HEK293T (cell line): ENCODE measurements at regions not wholly inside any gene's neighbourhood (a gene's known extent, or its start where the extent isn't known, plus 50 kb on each side); places are given as distances from the start of the nearest gene placed in this dataset.

Experiments
- CTCF ChIA-PET: fragments of 350-600 bp; formaldehyde crosslinking; extraction: SDS; loops from one replicate; lab custom pipeline; 2021; ENCODE audit warnings: antibody characterized with exemption, inconsistent platforms; lab: Yijun Ruan, JAX
- POLR2A ChIA-PET: fragments of 350-600 bp; formaldehyde crosslinking; extraction: SDS; loops from one replicate; lab custom pipeline; 2020; ENCODE audit warnings: antibody characterized with exemption, inconsistent platforms; lab: Yijun Ruan, JAX
- DNase-seq: peaks from one replicate; pipeline ENCODE4 v3.0.0; 2012; ENCODE audit warnings: mixed read lengths; ENCODE audit errors: extremely low spot score
- ARNT ChIP-seq: fragments of 450-650 bp; IDR thresholded peaks from 2 replicates; pipeline ENCODE4 v1.6.1; 2017; ENCODE audit warnings: mild to moderate bottlenecking
- BHLHE40 ChIP-seq: fragments of 450-650 bp; IDR thresholded peaks from 2 replicates; pipeline ENCODE4 v1.6.1; 2016; ENCODE audit warnings: mild to moderate bottlenecking, moderate library complexity, borderline replicate concordance
- CTBP1 ChIP-seq: fragments of 450-650 bp; IDR thresholded peaks from 2 replicates; pipeline ENCODE4 v1.6.1; 2016; ENCODE audit warnings: borderline replicate concordance
- ELF4 ChIP-seq: fragments of 450-650 bp; IDR thresholded peaks from 2 replicates; pipeline ENCODE4 v1.6.1; 2017; ENCODE audit warnings: antibody characterized with exemption
- FOXA1 ChIP-seq: fragments of 450-650 bp; IDR thresholded peaks from 2 replicates; pipeline ENCODE4 v1.6.1; 2016; ENCODE audit warnings: mild to moderate bottlenecking
- FOXK2 ChIP-seq: fragments of 450-650 bp; IDR thresholded peaks from 2 replicates; pipeline ENCODE4 v1.6.1; 2016; ENCODE audit warnings: mild to moderate bottlenecking
- FOXM1 ChIP-seq: fragments of 450-650 bp; IDR thresholded peaks from 2 replicates; pipeline ENCODE4 v1.6.1; 2017; ENCODE audit warnings: mild to moderate bottlenecking, borderline replicate concordance
- HDGF ChIP-seq: fragments of 450-650 bp; IDR thresholded peaks from 2 replicates; pipeline ENCODE4 v1.6.1; 2017; ENCODE audit warnings: antibody characterized with exemption, borderline replicate concordance
- L3MBTL2 ChIP-seq: fragments of 450-650 bp; conservative IDR thresholded peaks from 2 replicates; pipeline ENCODE4 v1.6.1; 2016; ENCODE audit warnings: mild to moderate bottlenecking
- LEF1 ChIP-seq: fragments of 450-650 bp; IDR thresholded peaks from 2 replicates; pipeline ENCODE4 v1.6.1; 2017; ENCODE audit warnings: mild to moderate bottlenecking, borderline replicate concordance
- NFRKB ChIP-seq: fragments of 450-650 bp; IDR thresholded peaks from 2 replicates; pipeline ENCODE4 v1.6.1; 2016; ENCODE audit warnings: mild to moderate bottlenecking, moderate library complexity
- SP1 ChIP-seq: fragments of 450-650 bp; IDR thresholded peaks from 2 replicates; pipeline ENCODE4 v1.6.1; 2017
- SUZ12 ChIP-seq: fragments of 450-650 bp; IDR thresholded peaks from 2 replicates; pipeline ENCODE4 v1.6.1; 2016; ENCODE audit warnings: mild to moderate bottlenecking
- TARDBP ChIP-seq: fragments of 450-650 bp; IDR thresholded peaks from 2 replicates; pipeline ENCODE4 v1.6.1; 2016
- ZNF384 ChIP-seq: fragments of 450-650 bp; IDR thresholded peaks from 2 replicates; pipeline ENCODE4 v1.6.1; 2016
- TF ChIP-seq, protein P1 (sequence below): fragments of 450-650 bp; IDR thresholded peaks from 2 replicates; pipeline ENCODE4 v1.6.1; 2016

DNA sequence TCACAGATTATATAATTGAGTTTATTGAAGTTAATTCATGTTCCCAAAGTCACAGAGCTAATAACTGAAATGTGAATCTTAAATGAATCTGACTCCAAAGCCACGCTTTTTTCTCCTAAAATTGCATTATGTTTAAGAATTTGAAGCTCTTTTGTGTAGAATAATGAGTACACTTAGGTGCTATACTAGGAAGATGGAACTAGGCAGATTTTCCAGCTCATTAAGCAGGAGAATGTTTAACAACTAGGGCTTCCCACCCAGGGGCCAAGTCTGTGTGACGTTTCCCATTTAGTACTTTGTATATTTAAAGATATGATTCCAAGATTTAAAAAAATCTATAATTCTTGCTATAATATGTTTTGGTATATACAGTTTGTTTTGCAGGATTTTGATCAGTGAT, 169.5 kb downstream of the KIF20B start:
- ChIA-PET POLR2A (no interaction called here), CTCF (no interaction called here)
- no peak for DNase-seq
- no peak for TF ChIP-seq BHLHE40

DNA sequence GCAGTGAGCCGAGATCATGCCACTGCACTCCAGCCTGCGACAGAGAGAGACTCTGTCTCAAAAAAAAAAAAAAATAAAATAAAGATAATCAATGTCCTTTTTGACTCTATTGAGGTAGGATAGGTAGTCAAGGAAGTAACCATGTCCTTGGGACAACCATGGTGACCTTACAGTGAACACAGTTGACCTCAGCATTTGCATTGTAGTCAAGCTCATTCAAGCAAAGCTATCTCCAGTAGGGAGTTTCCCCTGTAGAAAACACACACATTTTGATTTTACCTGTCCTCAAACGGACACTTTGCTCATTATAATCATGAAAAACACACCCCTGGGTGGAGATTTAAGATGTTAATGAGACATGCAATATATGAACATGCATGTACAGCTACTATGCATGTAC, 171.7 kb downstream of the KIF20B start:
- TF ChIP-seq ELF4, result no peak
- no peak for DNase-seq
- CTCF ChIA-PET, result no interaction called here
- POLR2A ChIA-PET, result no interaction called here

DNA sequence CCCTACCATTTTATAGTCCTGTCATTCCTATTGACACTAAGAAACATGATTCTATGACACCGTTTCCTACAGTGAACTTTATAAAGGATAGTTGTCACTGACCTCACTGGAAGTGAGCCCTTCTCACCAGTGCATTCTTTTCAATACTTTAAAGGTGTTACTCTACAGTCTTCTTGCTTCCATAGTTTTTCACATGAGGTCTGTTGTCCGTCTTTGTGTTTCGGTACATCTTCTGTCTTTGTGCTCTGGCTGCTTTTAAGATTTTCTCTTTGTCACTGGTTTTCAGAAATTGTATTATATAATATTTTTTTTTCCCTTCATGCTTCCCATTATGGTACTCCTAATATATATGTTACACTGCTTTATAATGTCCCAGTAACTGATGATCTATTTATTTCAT, 174.2 kb downstream of the KIF20B start:
- POLR2A ChIA-PET, result no interaction called here
- CTCF ChIA-PET, result no interaction called here
- no peak for DNase-seq
- TF ChIP-seq FOXM1 (no peak), CTBP1 (no peak), TARDBP (no peak), NFRKB (no peak), LEF1 (no peak), ZNF384 (no peak), L3MBTL2 (no peak), BHLHE40 (no peak), SUZ12 (no peak), FOXA1 (no peak), FOXK2 (no peak), SP1 (no peak)
- TF ChIP-seq, protein P1, sequence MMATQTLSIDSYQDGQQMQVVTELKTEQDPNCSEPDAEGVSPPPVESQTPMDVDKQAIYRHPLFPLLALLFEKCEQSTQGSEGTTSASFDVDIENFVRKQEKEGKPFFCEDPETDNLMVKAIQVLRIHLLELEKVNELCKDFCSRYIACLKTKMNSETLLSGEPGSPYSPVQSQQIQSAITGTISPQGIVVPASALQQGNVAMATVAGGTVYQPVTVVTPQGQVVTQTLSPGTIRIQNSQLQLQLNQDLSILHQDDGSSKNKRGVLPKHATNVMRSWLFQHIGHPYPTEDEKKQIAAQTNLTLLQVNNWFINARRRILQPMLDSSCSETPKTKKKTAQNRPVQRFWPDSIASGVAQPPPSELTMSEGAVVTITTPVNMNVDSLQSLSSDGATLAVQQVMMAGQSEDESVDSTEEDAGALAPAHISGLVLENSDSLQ, result no peak

DNA sequence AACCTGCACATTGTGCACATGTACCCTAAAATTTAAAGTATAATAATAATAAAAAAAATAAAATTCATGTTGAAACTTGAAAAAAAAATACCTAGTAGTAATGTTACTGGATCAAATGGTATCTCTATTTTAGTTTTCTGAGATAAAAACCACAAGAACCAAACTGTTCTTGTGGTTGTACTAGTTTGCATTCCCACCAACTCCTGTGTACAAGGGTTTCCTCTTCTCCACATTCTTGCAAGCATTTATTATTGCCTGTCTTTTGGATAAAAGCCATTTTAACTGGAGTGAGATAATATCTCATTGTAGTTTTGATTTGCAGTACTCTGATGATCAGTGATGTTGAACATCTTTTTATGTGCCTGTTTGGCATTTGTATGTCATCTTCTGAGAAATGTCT, 177.7 kb downstream of the KIF20B start:
- ChIA-PET POLR2A (no interaction called here), CTCF (no interaction called here)
- TF ChIP-seq BHLHE40 (no peak), CTBP1 (no peak), ELF4 (no peak), FOXK2 (no peak), L3MBTL2 (no peak), SP1 (no peak), TARDBP (no peak), HDGF (no peak), NFRKB (no peak), FOXM1 (no peak), SUZ12 (no peak), LEF1 (no peak), ZNF384 (no peak), ARNT (no peak), FOXA1 (no peak)
- TF ChIP-seq, protein P1, result no peak
- no peak for DNase-seq

DNA sequence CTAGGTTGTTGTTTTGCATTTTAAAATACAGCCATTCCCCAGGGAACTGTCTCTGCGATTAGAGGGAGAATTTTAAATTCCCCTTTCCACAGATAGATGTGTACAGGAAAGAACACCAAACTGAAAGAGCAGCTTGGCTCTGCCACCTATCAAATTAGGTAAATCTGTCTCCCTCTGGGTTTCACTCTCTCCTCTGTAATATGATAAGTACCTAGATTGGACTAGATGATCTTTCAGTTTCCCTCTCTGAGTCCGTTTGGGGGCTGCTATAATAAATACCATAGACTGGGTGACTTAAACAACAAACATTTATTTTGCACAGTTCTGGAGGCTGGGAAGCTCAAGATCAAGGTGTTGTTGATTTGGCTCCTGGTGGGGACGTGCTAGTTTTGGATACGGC, 186.0 kb downstream of the KIF20B start:
- TF ChIP-seq FOXK2 (no peak), BHLHE40 (no peak), LEF1 (no peak), FOXA1 (no peak), ARNT (no peak), NFRKB (no peak), SP1 (no peak), FOXM1 (no peak), L3MBTL2 (no peak)
- CTCF ChIA-PET, result interaction anchor here (0.6 kb wide), 1 partner anchor 31 kb away, joined by 3 read pairs; no protein-coding TSS in a partner anchor
- POLR2A ChIA-PET, result no interaction called here
- no peak for DNase-seq

DNA sequence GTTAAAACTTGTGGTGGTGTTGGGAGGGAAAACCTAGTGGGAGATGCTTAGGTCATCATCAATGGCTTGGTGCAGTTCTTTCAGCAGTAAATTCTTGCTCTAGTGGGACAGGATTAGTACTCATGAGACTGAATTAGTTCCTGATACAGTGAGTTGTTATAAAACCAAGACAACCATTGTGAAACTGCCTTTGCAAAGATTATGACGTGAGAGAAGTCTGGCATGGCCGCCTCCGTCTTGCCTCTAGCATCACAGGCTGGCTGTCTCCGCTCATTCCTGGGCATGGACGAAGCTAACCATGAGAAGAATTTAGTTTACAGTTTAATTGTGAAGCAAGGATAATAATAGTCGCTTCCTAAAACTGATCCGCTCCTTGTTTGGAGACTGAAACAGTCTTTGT, 186.4 kb downstream of the KIF20B start:
- CTCF ChIA-PET, result no interaction called here
- DNase-seq, result no peak
- TF ChIP-seq CTBP1 (no peak), ARNT (no peak), NFRKB (no peak), FOXM1 (no peak), L3MBTL2 (no peak), ELF4 (no peak), FOXA1 (no peak), TARDBP (no peak), LEF1 (no peak), ZNF384 (no peak)
- TF ChIP-seq, protein P1, result no peak

DNA sequence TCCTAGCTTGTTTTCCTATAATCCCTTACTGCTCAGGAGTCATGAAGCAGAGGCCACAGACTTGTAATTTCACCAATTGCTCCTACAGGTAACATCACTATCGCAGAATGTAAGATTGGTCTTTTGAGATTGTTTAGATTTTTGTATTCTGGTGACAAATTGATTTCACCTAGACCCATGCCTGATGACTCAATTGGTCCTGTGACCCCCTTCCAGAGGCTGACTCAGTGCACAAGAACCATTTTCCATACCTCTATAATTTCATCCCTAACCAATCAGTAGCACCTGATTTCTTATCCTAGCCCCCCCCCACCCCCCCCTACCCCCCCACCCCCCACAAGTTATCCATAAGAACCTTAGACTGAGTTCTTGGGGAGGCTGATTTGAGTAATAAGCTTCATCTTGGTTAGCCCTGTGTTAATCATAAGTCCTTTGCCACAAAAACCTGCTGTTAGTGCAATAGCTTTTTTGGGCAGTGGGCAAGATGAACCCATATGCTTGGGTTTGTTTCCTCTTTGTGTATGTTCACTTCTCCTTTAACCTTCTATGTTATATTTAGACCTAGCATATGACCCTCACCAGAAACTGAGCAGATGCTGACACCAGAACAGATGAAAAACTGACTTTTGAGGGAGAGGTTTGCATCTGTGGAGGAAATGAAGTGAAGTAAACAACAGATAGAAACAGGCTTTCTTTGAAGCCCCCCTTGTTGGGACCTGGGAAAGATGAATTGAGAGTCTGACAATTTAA, 187.1 kb downstream of the KIF20B start:
- no peak for TF ChIP-seq NFRKB
- TF ChIP-seq ELF4, result no peak
- TF ChIP-seq FOXA1, result no peak
- no peak for TF ChIP-seq ARNT
- no peak for TF ChIP-seq TARDBP
- no peak for TF ChIP-seq FOXK2
- TF ChIP-seq LEF1, result no peak
- TF ChIP-seq FOXM1, result no peak
- TF ChIP-seq BHLHE40, result no peak
- no peak for TF ChIP-seq ZNF384
- TF ChIP-seq L3MBTL2, result no peak
- no peak for TF ChIP-seq SP1
- TF ChIP-seq HDGF, result no peak
- no peak for TF ChIP-seq CTBP1
- TF ChIP-seq, protein P1, result no peak
- ChIA-PET POLR2A (no interaction called here), CTCF (no interaction called here)
- DNase-seq, result no peak

More for the DNA sequence above, 186.4 kb downstream of the KIF20B start:
- POLR2A ChIA-PET, result no interaction called here
